ENCODE measurements at regions not wholly inside any gene's neighbourhood (a gene's known extent, or its start where the extent isn't known, plus 50 kb on each side); places are given as distances from the start of the nearest gene placed in this dataset.

DNA sequence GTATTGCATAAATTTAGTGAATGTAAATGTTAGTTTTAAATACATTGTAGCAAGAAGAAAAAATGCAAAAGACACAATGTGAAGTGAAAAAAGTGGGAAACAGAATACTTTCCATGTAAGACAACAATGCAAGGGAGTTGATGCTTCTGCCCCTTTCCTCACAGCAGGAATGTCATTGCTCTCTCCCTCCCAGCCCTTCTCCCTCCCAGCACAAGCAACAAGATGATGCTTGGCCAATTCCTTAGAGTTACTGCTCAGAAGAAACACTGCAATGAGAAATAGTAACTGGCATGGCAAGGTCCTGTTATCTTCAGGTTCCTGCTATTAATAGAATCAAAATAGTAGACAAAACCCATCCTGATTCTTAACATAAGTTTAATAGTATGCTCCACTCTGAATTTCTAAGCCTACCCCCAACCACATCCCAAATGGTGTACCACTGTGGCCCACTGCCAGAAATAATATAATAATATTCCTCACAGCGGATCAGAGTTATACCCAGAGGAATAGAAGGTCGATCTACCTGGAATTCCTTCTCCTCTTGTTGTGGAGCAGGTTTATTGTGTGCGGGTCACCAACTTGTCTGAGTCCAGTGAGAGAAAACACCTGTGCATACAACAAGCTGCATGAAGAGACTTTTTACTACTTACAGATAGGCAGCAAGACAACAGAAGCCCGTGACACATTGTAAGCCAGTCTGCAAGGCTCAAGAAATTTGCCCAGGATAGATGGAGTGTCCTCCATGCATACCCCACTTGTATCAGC lies 69.8 kb upstream of the SLC7A11 start:
- no peak for DNase-seq (ENCODE audit: low spot score)

DNA sequence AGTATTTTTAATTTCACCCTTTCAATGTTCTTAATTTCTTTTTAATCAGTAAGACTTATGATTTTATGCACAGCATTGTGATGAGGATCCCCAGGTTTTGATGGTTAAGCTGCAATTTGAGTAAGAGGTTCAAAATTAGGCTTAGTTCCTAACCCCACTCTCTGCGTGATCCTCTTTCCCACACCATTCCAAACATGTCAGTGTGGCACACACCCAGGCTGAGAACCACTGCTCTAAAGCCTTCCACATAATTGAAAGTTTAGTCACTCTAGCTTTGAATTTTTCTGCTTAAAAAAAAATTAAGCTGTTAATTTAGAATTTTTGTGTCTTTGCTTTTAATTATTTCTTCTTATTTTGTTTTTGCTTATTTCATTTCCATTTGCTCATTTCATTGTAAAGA lies 68.8 kb upstream of the SLC7A11 start:
- no peak for DNase-seq (ENCODE audit: low spot score)

DNA sequence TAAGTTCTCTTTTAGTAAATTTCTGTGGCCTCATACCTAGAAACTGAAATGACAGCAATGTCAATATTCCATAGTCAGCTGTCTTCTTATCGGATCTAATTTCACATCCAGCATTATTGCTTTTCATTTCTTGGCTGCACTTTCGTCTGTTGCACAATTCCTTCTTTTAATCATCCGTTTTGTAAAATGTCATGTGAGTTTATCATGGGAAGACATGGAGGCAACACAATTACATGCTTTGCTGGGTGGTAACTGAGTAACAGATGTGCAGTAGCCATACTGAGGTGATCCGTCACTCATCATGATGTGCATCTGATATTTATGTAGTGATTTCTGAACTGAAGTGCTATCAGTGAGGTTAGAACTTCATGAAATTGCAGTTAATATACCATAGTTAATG lies 68.3 kb upstream of the SLC7A11 start:
- DNase-seq (ENCODE audit: low spot score): no peak

DNA sequence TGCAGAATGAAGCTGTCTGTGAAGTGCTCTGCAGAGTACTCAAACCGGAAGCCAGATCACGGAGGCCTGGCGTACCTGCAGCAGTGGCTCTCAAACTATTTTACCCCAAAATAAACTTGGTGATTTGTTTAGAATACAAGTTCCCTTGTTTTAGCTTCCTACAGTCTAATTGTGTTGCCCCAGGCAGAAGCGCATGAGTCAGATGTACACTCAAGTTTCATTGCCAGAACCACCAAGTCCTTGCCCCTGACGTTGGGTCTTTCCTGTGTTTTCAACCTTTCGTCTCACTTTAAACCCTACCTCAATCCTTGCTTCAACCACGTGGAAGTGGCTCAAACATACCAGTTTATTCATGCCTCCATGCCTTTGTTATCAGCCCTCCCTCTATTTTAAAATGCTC lies 66.2 kb upstream of the SLC7A11 start:
- DNase-seq (ENCODE audit: low spot score): no peak

DNA sequence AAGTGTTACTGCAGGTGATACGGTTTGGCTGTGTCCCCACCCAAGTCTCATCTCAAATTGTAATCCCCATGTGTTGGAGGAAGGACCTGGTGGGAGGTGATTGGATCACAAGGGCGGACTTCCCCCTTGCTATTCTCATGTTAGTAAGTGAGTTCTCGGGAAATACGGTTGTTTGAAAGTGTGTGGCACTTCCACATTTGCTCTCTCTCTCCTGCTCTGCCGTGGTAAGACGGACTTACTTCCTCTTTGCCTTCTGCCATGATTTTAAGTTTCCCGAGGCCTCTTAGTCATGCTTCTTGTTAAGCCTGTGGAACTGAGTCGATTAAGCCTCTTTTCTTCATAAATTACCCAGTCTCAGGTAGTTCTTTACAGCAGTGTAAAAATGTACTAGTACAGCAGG lies 65.2 kb upstream of the SLC7A11 start:
- no peak for DNase-seq (ENCODE audit: low spot score)

DNA sequence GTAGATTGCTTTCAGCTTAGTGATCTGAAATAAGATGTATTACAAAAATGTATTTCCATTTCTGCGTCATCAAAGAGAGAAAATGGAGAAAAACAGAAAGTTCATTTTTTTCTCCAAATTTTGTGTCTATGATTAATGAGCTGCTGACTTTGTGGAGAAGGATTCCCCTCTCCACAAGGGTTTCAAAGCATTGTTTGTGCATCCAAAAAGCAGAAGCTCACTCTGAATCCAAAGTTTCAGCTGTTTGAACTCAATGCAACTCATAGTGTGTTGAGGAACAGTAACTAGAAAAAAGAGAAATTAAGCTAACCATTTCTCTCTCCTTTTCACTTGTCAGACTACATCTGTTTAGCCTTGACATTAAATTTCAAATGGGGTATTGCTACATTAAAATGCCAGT lies 62.9 kb upstream of the SLC7A11 start:
- no peak for DNase-seq (ENCODE audit: low spot score)

DNA sequence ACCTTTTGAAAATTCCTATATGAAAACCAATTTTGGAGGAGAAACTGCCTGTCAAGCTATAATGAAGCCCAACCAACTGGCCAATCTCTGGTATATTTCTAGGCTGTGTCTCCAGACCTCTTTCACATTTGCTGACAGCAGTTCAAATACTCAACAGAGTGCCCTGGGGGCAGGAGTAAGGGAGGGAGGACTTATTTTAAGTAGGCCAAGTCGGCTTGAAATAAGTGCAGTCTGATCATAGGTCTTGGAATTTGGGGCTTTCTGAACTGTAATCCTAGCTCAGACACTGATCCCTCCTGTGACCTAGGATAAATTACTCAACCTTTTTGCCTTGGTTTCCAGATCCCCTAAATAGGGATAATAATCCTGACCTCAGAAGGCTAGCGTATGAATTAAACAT lies 59.4 kb upstream of the SLC7A11 start:
- no peak for DNase-seq (ENCODE audit: low spot score)

DNA sequence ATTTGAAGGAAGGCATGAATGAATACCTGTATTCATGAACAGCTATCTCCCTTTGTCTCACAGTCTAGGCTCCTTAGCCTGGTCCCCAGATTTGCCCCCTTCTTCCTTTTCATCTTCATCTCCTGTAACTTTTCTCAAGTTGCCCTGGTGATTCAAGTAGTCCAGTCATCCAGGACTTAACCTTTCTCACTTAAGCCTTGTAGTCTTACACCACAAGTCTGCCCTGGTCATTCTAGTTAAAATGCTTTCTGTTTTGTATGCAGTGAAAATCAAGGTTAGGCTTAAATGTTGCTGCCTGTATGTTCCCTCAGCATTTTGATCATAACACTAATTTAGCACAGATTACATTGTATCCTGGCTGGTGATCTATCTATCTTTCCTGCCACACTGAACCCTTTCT lies 58.5 kb upstream of the SLC7A11 start:
- no peak for DNase-seq (ENCODE audit: low spot score)

DNA sequence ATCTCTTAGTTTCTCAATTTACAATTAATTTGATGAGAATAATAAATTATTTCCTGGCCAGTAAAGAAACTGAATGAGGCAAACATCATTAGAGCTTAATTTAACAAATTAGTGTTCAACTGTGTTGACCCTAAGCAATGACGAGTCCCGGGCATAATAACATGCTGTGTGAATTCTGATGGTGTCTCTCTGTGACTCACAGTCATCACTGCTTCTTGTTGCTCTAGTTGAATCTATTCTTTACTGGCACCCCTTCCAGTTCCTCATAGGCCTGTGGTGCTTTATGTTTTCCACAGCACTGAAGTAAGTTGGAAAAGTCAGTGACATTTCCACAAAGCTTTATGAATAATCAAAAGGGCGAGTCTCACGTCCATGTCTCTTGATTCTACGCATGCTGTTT lies 57.7 kb upstream of the SLC7A11 start:
- no peak for DNase-seq (ENCODE audit: low spot score)

DNA sequence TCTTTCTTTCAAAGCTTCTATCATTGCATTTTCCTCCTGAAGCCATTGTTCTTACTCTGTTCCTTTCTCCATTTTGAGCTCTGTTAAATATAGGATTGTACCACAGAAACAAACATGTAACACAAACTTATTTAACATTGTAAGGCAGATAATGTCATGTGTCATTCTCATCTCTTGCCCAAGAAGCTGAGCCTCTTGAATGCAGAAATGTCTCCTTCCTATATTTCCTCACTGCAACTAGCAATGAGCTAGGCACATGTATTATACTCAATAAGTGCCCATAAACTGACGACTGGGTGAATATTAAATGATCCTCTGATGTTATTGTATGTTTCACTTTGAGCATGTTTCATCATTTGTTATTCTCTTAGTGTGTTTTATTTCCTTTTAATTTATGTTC lies 56.7 kb upstream of the SLC7A11 start:
- no peak for DNase-seq (ENCODE audit: low spot score)

DNA sequence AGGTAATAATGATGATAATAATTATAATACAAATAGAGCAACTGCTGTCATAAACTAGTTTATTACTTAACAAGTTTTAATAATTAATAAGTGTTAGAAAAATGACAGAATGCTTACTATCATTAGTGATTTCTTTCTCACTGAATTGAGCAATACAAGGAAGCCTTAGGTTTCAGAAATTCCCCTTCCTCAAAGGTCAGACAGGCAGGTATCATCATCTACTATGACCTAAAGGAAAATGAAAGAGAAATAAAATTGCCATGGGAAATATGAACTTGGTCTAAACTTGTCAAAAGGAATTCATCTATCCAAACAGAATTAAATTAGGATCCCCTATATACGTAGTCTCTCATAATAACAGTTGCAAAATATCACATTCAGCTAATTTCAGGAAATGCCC lies 56.3 kb upstream of the SLC7A11 start:
- no peak for DNase-seq (ENCODE audit: low spot score)

DNA sequence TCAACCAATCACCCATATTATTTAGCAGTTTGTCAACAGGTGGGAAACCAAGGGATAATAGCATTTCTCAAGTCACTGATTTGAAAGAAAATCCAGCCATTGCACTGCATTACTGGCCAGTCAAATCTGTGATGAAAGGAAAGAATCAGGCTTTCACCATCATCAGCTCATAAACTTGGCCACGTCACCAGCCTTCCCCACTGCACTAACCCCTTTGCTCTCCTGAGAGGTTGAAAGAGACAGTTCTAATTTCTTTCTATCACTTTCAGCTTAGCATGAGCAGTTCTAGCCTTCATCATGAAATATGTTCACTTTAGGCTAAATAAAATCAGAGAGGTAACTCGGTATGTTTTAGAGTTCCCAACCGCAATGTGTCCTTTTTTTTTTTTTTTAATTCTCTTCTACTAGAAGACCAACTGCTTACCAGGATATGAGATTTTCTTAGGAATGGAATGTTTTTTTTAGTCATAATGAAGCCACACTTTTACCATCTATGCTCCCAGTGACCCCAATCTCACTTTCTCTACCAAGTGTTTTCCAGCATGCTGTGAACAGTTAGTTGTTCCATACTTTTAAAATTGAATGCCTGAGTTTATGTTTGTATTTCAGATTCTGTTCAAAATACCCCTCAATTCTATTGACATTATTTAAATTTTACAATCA lies 55.7 kb upstream of the SLC7A11 start:
- no peak for DNase-seq (ENCODE audit: low spot score)

DNA sequence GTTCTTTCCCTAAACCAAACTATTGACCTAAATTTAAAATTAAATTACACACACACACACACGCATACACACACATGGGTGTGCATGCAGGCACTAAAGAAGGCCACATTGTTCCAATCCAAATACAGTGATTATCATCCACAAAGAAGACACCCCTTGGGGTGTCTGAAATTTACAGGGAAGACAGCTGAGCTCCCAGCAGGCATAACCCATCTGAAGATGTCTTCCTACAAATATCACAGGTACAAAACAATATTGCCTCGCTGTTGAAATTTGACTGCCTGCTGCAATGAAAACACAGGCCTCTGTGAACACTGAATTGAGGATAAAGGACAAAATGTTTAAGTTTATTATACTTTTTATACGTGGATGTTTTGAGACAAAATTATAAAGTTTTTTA lies 50.2 kb upstream of the SLC7A11 start:
- DNase-seq (ENCODE audit: low spot score): no peak

Measured in globus pallidus (tissue), 1 donor.